ENCODE measurements at regions not wholly inside any gene's neighbourhood (a gene's known extent, or its start where the extent isn't known, plus 50 kb on each side); places are given as distances from the start of the nearest gene placed in this dataset.

DNA sequence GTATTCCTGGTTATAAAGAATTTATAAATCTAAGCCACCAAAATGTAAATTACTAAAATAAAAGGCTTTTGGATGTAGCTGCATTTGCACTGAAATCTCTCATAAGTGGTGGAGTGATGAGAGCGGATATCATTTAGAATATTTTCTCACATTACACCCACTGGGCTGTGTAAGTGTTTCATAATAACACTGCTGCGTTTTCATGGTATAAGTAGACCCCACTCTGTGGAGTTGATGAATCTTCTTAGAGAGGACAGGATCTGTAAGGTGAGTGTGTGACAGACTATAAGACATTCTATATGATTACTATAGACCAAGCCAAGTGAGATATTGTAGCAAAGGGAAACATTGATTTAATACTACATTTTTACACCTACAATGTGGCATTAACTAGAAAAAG is 1024.1 kb upstream of the LRRN3 start:
- Histone ChIP-seq H3K27me3 (ENCODE audit: insufficient read depth, poor library complexity, severe bottlenecking) (no peaks in the 10 kb centered on the region), H3K27ac (replicated peaks) (no peak overlapping the region), H3K4me3 (replicated peaks; ENCODE audit: insufficient read depth, low read length) (no peak overlapping the region)
- no peak for DNase-seq (ENCODE audit: low read depth in 1 of 2, low spot score in 1 of 2)
- TF ChIP-seq POLR2AphosphoS5 (IDR thresholded peaks at IDR 0.05; ENCODE audit: low read depth) = no peak
- TF ChIP-seq, protein P1, sequence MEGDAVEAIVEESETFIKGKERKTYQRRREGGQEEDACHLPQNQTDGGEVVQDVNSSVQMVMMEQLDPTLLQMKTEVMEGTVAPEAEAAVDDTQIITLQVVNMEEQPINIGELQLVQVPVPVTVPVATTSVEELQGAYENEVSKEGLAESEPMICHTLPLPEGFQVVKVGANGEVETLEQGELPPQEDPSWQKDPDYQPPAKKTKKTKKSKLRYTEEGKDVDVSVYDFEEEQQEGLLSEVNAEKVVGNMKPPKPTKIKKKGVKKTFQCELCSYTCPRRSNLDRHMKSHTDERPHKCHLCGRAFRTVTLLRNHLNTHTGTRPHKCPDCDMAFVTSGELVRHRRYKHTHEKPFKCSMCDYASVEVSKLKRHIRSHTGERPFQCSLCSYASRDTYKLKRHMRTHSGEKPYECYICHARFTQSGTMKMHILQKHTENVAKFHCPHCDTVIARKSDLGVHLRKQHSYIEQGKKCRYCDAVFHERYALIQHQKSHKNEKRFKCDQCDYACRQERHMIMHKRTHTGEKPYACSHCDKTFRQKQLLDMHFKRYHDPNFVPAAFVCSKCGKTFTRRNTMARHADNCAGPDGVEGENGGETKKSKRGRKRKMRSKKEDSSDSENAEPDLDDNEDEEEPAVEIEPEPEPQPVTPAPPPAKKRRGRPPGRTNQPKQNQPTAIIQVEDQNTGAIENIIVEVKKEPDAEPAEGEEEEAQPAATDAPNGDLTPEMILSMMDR (IDR thresholded peaks at IDR 0.05; ENCODE audit: insufficient read depth, low read length) = no peak
- TF ChIP-seq, protein P2, sequence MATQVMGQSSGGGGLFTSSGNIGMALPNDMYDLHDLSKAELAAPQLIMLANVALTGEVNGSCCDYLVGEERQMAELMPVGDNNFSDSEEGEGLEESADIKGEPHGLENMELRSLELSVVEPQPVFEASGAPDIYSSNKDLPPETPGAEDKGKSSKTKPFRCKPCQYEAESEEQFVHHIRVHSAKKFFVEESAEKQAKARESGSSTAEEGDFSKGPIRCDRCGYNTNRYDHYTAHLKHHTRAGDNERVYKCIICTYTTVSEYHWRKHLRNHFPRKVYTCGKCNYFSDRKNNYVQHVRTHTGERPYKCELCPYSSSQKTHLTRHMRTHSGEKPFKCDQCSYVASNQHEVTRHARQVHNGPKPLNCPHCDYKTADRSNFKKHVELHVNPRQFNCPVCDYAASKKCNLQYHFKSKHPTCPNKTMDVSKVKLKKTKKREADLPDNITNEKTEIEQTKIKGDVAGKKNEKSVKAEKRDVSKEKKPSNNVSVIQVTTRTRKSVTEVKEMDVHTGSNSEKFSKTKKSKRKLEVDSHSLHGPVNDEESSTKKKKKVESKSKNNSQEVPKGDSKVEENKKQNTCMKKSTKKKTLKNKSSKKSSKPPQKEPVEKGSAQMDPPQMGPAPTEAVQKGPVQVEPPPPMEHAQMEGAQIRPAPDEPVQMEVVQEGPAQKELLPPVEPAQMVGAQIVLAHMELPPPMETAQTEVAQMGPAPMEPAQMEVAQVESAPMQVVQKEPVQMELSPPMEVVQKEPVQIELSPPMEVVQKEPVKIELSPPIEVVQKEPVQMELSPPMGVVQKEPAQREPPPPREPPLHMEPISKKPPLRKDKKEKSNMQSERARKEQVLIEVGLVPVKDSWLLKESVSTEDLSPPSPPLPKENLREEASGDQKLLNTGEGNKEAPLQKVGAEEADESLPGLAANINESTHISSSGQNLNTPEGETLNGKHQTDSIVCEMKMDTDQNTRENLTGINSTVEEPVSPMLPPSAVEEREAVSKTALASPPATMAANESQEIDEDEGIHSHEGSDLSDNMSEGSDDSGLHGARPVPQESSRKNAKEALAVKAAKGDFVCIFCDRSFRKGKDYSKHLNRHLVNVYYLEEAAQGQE (IDR thresholded peaks at IDR 0.05; ENCODE audit: insufficient replicate concordance, low read depth) = no peak
- TF ChIP-seq SPI1 (IDR thresholded peaks at IDR 0.05; ENCODE audit: borderline replicate concordance, low read depth) = no peak
- TF ChIP-seq GABPA (IDR thresholded peaks at IDR 0.05; ENCODE audit: low read depth) = no peak

DNA sequence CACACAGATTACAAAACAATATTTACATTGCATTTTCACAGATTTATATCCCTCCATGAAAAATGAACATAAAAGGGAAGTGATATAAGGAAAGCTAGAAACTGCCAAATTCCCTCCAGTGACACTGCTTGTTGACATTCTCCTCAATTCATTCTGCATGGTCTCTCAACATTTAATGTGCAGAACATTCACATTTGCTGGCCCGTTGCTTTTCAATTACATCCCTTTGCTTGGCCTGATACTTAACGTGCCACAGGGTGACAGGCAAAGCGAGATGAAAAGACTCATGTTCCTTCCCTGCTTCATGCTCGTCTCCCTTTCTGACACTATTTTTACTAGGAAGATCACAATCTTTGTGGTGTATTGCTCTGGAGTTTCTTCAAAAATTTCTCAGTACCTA is 1019.7 kb upstream of the LRRN3 start:
- DNase-seq (ENCODE audit: low read depth in 1 of 2, low spot score in 1 of 2) = no peak
- no peaks in the 10 kb centered on the region for H3K27me3 ChIP-seq (ENCODE audit: insufficient read depth, poor library complexity, severe bottlenecking)
- no peak overlapping the region for H3K4me3 ChIP-seq (replicated peaks; ENCODE audit: insufficient read depth, low read length)
- no peak overlapping the region for H3K27ac ChIP-seq (replicated peaks)
- TF ChIP-seq SPI1 (IDR thresholded peaks at IDR 0.05; ENCODE audit: borderline replicate concordance, low read depth) = no peak
- TF ChIP-seq, protein P1 (IDR thresholded peaks at IDR 0.05; ENCODE audit: insufficient read depth, low read length) = no peak
- TF ChIP-seq, protein P2 (IDR thresholded peaks at IDR 0.05; ENCODE audit: insufficient replicate concordance, low read depth) = no peak

DNA sequence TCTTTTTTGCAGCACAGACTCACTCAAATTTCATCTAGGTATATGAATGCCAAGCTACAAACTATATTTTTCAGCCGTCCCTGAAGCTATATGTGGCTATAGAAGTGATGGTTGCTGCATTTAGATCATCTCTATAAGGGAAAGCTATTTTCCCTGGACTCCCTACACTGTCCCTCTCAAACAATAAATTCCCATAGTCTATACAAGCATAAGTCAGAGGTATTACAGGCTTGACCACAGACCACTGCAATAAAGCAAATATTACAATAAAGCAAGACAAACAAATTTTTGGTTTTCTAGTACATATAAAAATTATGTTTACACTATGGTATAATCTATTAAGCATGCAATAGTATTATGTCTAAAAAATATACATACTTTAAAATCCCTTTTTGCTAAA is 1015.5 kb upstream of the LRRN3 start:
- no peaks in the 10 kb centered on the region for H3K27me3 ChIP-seq (ENCODE audit: insufficient read depth, poor library complexity, severe bottlenecking)
- no peak overlapping the region for H3K4me3 ChIP-seq (replicated peaks; ENCODE audit: insufficient read depth, low read length)
- no peak for DNase-seq (ENCODE audit: low read depth in 1 of 2, low spot score in 1 of 2)
- TF ChIP-seq, protein P2 (IDR thresholded peaks at IDR 0.05; ENCODE audit: insufficient replicate concordance, low read depth) = no peak
- TF ChIP-seq POLR2AphosphoS5 (IDR thresholded peaks at IDR 0.05; ENCODE audit: low read depth) (no peak), SPI1 (IDR thresholded peaks at IDR 0.05; ENCODE audit: borderline replicate concordance, low read depth) (no peak), GABPA (IDR thresholded peaks at IDR 0.05; ENCODE audit: low read depth) (no peak)
- TF ChIP-seq, protein P1 (IDR thresholded peaks at IDR 0.05; ENCODE audit: insufficient read depth, low read length) = no peak
- H3K27ac ChIP-seq (replicated peaks) = no peak overlapping the region

All from HL-60 (cell line).